Mesothelial cell of epicardium (in vitro differentiated cells): ENCODE measurements at regions not wholly inside any gene's neighbourhood (a gene's known extent, or its start where the extent isn't known, plus 50 kb on each side); places are given as distances from the start of the nearest gene placed in this dataset.

ENCODE experiments used
- DNase-seq, 2 experiments: peaks; one replicate each; pipeline ENCODE4 v3.0.0; 2021; ENCODE audit warnings: low spot score in 2 of 2; ENCODE audit not compliant: unreplicated experiment in 2 of 2
- H3K27ac Mint-ChIP-seq: 2 replicates; pipeline ENCODE4 v1.8.0; 2021; ENCODE audit warnings: mixed read lengths
- H3K27me3 Mint-ChIP-seq: 2 replicates; pipeline ENCODE4 v1.8.0; 2021; ENCODE audit warnings: low read depth, mixed read lengths
- H3K36me3 Mint-ChIP-seq: 2 replicates; pipeline ENCODE4 v1.8.0; 2021; ENCODE audit warnings: mixed read lengths
- H3K4me1 Mint-ChIP-seq: 2 replicates; pipeline ENCODE4 v1.8.0; 2021; ENCODE audit warnings: mixed read lengths
- H3K4me3 Mint-ChIP-seq: 2 replicates; pipeline ENCODE4 v1.8.0; 2021; ENCODE audit warnings: mild to moderate bottlenecking, moderate library complexity, mixed read lengths
- H3K9me3 Mint-ChIP-seq: 2 replicates; pipeline ENCODE4 v1.8.0; 2021; ENCODE audit warnings: mixed read lengths
- CTCF ChIP-seq: fragments of 200-600 bp; sonication (generic); IDR thresholded peaks from one replicate; pipeline ENCODE4 v1.5.0; 2021; ENCODE audit warnings: antibody characterized with exemption; ENCODE audit not compliant: unreplicated experiment

GRCh38 chr13:31639443-31640163 is 99.7 kb upstream of the RXFP2 start:
- Mint-ChIP-seq H3K4me3 (no peak overlapping the region), H3K27me3 (no peaks in the 10 kb centered on the region), H3K27ac (no peak overlapping the region), H3K9me3 (peaks cover 44% of the 10 kb centered on the region), H3K36me3 (peaks cover 4% of the 10 kb centered on the region), H3K4me1 (no peaks in the 10 kb centered on the region)
- DNase-seq: no peak
- TF ChIP-seq CTCF: no peak

DNA sequence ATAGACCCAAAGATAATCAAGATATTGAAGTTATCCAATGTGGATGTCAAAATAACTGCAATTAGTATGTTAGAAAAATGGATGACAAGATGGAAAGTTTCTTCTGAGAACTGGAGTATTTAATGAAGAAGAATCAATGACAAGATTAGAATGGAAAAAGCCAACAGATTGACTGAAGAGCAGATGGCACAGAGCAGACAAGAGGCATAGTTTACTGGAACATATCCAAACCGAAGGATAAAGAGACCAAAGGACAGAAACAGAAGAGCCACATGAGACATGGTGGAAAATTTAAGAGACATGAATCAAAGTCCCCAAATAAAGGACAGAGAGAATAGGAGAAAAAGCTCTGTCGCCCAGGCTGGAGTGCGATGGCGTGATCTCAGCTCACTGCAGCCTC is 89.6 kb upstream of the RXFP2 start:
- Mint-ChIP-seq H3K36me3 (no peaks in the 10 kb centered on the region), H3K4me1 (peaks cover 6% of the 10 kb centered on the region), H3K4me3 (no peak overlapping the region), H3K9me3 (no peaks in the 10 kb centered on the region), H3K27ac (no peak overlapping the region), H3K27me3 (peaks cover 8% of the 10 kb centered on the region)
- no peak for TF ChIP-seq CTCF
- no peak for DNase-seq

- Mint-ChIP-seq H3K4me1 (peaks cover 6% of the 10 kb centered on the region), H3K36me3 (no peaks in the 10 kb centered on the region), H3K27me3 (peaks cover 2% of the 10 kb centered on the region), H3K4me3 (no peak overlapping the region), H3K9me3 (no peaks in the 10 kb centered on the region), H3K27ac (no peak overlapping the region)
- TF ChIP-seq CTCF: no peak
- no peak for DNase-seq
These were observed 85.6 kb upstream of the RXFP2 start for GRCh38 chr13:31653730-31654129.

GRCh38 chr13:31663880-31664585 is 75.3 kb upstream of the RXFP2 start:
- Mint-ChIP-seq H3K36me3 (no peaks in the 10 kb centered on the region), H3K27ac (no peak overlapping the region), H3K9me3 (peaks cover 42% of the 10 kb centered on the region), H3K4me3 (no peak overlapping the region), H3K27me3 (no peaks in the 10 kb centered on the region), H3K4me1 (no peaks in the 10 kb centered on the region)
- no peak for TF ChIP-seq CTCF
- no peak for DNase-seq

- no peak overlapping the region for H3K4me3 Mint-ChIP-seq
- no peak for TF ChIP-seq CTCF
- H3K9me3 Mint-ChIP-seq: peaks cover 33% of the 10 kb centered on the region
- peaks cover 7% of the 10 kb centered on the region for H3K4me1 Mint-ChIP-seq
- H3K27me3 Mint-ChIP-seq: no peaks in the 10 kb centered on the region
- DNase-seq: no peak
- H3K27ac Mint-ChIP-seq: no peak overlapping the region
- no peaks in the 10 kb centered on the region for H3K36me3 Mint-ChIP-seq
These were observed 68.3 kb upstream of the RXFP2 start for GRCh38 chr13:31670831-31671617.
